ENCODE measurements at regions not wholly inside any gene's neighbourhood (a gene's known extent, or its start where the extent isn't known, plus 50 kb on each side); places are given as distances from the start of the nearest gene placed in this dataset.
"Not testable (repeated sequence)": the region's sequence is repeated elsewhere in the genome, so short reads cannot be mapped to it uniquely, and the experiment has no call there.

DNA sequence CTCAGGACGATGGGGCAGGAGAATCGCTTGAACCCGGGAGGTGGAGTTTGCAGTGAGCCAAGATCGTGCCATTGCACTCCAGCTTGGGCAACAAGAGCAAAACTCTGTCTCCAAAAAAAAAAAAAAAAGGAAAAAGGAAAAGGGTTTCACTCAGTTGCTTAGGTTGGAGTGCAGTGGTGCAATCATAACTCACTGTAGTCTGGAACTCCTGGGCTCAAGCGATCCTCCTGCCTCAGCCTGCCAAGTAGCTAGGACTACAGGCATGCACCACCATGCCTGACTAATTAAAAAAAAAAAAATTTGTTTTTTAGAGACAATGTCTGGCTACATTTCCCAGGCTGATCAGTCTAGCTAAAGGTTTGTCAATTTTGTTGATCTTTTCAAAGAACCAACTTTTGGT lies 76.7 kb downstream of the TMEM270 start:
- H2AK5ac ChIP-seq (ENCODE audit: low read depth, low read length); H3K56ac ChIP-seq (ENCODE audit: extremely low read depth, insufficient read depth, low read length); H3K9me1 ChIP-seq (ENCODE audit: insufficient read depth, low read length); H2BK5ac ChIP-seq (ENCODE audit: low read depth, low read length, poor library complexity, severe bottlenecking); H3K4me1 ChIP-seq (ENCODE audit: control insufficient read depth, insufficient read depth, low read length); H3K4me2 ChIP-seq (ENCODE audit: low read depth, low read length); intact Hi-C loops (cut with micrococcal nuclease); H3K27ac ChIP-seq (ENCODE audit: insufficient read depth, low read length); H3K4me3 ChIP-seq (ENCODE audit: insufficient read depth, low read depth, low read length); BruUV-seq (replicated peaks); H2BK15ac ChIP-seq (ENCODE audit: low read depth, low read length); H3K23ac ChIP-seq (ENCODE audit: low read depth, low read length); POLR2A ChIA-PET (ENCODE audit: unreplicated experiment); H3K18ac ChIP-seq (ENCODE audit: low read depth, low read length); dilution Hi-C loops (cut with HindIII; ENCODE audit: low sequenced_read_pairs, unreplicated experiment); H4K8ac ChIP-seq (ENCODE audit: low read depth in 2 of 2, low read length in 2 of 2); H2AK9ac ChIP-seq (replicated peaks; ENCODE audit: low read depth, low read length, poor library complexity); H3K9me3 ChIP-seq (ENCODE audit: control insufficient read depth, insufficient read depth, low read length); H3K9ac ChIP-seq (ENCODE audit: low read depth, low read length); ATAC-seq (ENCODE audit: low read depth); H3K36me3 ChIP-seq (ENCODE audit: control insufficient read depth, insufficient read depth, low read length); H2BK20ac ChIP-seq (ENCODE audit: low read depth, low read length); H3K14ac ChIP-seq (replicated peaks; ENCODE audit: low read depth, low read length); H3K79me1 ChIP-seq (ENCODE audit: low read depth in 1 of 2, low read length in 2 of 2); DNase-seq; in situ Hi-C loops (cut with MboI; ENCODE audit: low sequenced_read_pairs); H2AFZ ChIP-seq (replicated peaks; ENCODE audit: low read length, poor library complexity); H2BK120ac ChIP-seq (ENCODE audit: low read depth, low read length); H3K27me3 ChIP-seq (ENCODE audit: control insufficient read depth, insufficient read depth, low read length); H3K4ac ChIP-seq (ENCODE audit: low read depth, low read length); H4K20me1 ChIP-seq (ENCODE audit: insufficient read depth, low read length); H4K5ac ChIP-seq (ENCODE audit: low read depth, low read length); H4K91ac ChIP-seq (ENCODE audit: insufficient read depth, low read depth, low read length): not testable (repeated sequence)
- 87% methylated on average over 4 of the region's 5 CpGs; no CpG with 5 or more reads in 1 of the 2 experiments for WGBS, 2 experiments (ENCODE audit: extremely low coverage in 2 of 2, insufficient read length in 1 of 2)
- CTCF ChIA-PET, result interaction anchor here (0.6 to 0.7 kb wide), 2 partner anchors 9 to 48 kb away, joined by 3 to 7 read pairs; no protein-coding TSS in a partner anchor

All from IMR-90 (cell line).